H9 (cell line): ENCODE measurements at regions not wholly inside any gene's neighbourhood (a gene's known extent, or its start where the extent isn't known, plus 50 kb on each side); places are given as distances from the start of the nearest gene placed in this dataset.

Experiments
- DNase-seq: peaks from one replicate; pipeline ENCODE4 v3.0.0-alpha.2; 2017
- H2AFZ ChIP-seq: one replicate; pipeline ENCODE4 v1.6.1; 2013; ENCODE audit warnings: mild to moderate bottlenecking, low read length, control low read depth, moderate library complexity
- H2AK5ac ChIP-seq: 2 replicates; pipeline ENCODE4 v1.6.1; 2013; ENCODE audit warnings: low read length, control low read depth, mixed read lengths; ENCODE audit not compliant: insufficient read length
- H2BK120ac ChIP-seq: one replicate; pipeline ENCODE4 v1.6.1; 2013; ENCODE audit warnings: low read depth, mild to moderate bottlenecking, low read length, control low read depth, inconsistent platforms; ENCODE audit not compliant: poor library complexity, severe bottlenecking
- H2BK12ac ChIP-seq: 2 replicates; pipeline ENCODE4 v1.6.1; 2013; ENCODE audit warnings: low read length, control low read depth, mixed read lengths, low read depth; ENCODE audit not compliant: insufficient read length
- H2BK15ac ChIP-seq: 2 replicates; pipeline ENCODE4 v1.6.1; 2013; ENCODE audit warnings: low read depth, low read length, control low read depth
- H2BK20ac ChIP-seq: one replicate; pipeline ENCODE4 v1.6.1; 2013; ENCODE audit warnings: low read depth, mild to moderate bottlenecking, low read length, control low read depth, inconsistent platforms; ENCODE audit not compliant: poor library complexity, severe bottlenecking
- H2BK5ac ChIP-seq: 2 replicates; pipeline ENCODE4 v1.6.1; 2013; ENCODE audit warnings: low read length, control low read depth, mixed read lengths; ENCODE audit not compliant: insufficient read length
- H3K14ac ChIP-seq: 2 replicates; pipeline ENCODE4 v1.6.1; 2013; ENCODE audit warnings: low read length, control low read depth; ENCODE audit not compliant: insufficient read depth
- H3K18ac ChIP-seq: 2 replicates; pipeline ENCODE4 v1.6.1; 2013; ENCODE audit warnings: low read depth, mild to moderate bottlenecking, mixed read lengths, low read length, control low read depth; ENCODE audit not compliant: insufficient read length
- H3K23ac ChIP-seq: 2 replicates; pipeline ENCODE4 v1.6.1; 2013; ENCODE audit warnings: low read length, control low read depth, mixed read lengths, low read depth; ENCODE audit not compliant: insufficient read length
- H3K23me2 ChIP-seq: 2 replicates; pipeline ENCODE4 v1.6.1; 2013; ENCODE audit warnings: low read depth, mild to moderate bottlenecking, mixed read lengths, low read length, control low read depth; ENCODE audit not compliant: insufficient read length, poor library complexity, severe bottlenecking
- H3K27ac ChIP-seq: 2 replicates; pipeline ENCODE4 v1.5.1; 2013; ENCODE audit warnings: low read length, control low read depth, mixed read lengths, low read depth; ENCODE audit not compliant: insufficient read length
- H3K27me3 ChIP-seq: 2 replicates; pipeline ENCODE4 v1.6.1; 2013; ENCODE audit warnings: low read length, control low read depth, inconsistent platforms; ENCODE audit not compliant: insufficient read depth
- H3K4ac ChIP-seq: 2 replicates; pipeline ENCODE4 v1.6.1; 2013; ENCODE audit warnings: low read depth, mild to moderate bottlenecking, control low read depth, inconsistent platforms, low read length, moderate library complexity
- H3K4me1 ChIP-seq: 2 replicates; pipeline ENCODE4 v1.6.1; 2013; ENCODE audit warnings: low read length, control low read depth, inconsistent platforms; ENCODE audit not compliant: insufficient read depth
- H3K4me2 ChIP-seq: 2 replicates; pipeline ENCODE4 v1.6.1; 2013; ENCODE audit warnings: low read length, control low read depth, mixed read lengths; ENCODE audit not compliant: insufficient read length, insufficient read depth
- H3K56ac ChIP-seq: 2 replicates; pipeline ENCODE4 v1.6.1; 2013; ENCODE audit warnings: low read depth, mild to moderate bottlenecking, mixed read lengths, low read length, control low read depth; ENCODE audit not compliant: insufficient read length
- H3K79me1 ChIP-seq: 2 replicates; pipeline ENCODE4 v1.6.1; 2013; ENCODE audit warnings: low read depth, mild to moderate bottlenecking, moderate library complexity, low read length, control low read depth, inconsistent platforms; ENCODE audit not compliant: insufficient read depth, poor library complexity, severe bottlenecking
- H3K79me2 ChIP-seq: 2 replicates; pipeline ENCODE4 v1.6.1; 2013; ENCODE audit warnings: low read length, control low read depth, inconsistent platforms; ENCODE audit not compliant: insufficient read depth
- H3K9ac ChIP-seq: 2 replicates; pipeline ENCODE4 v1.6.1; 2013; ENCODE audit warnings: low read length, control low read depth, mixed read lengths; ENCODE audit not compliant: insufficient read length; ENCODE audit errors: extremely low read depth
- H3K9me3 ChIP-seq: one replicate; pipeline ENCODE4 v1.6.1; 2013; ENCODE audit warnings: low read depth, low read length, inconsistent platforms; ENCODE audit not compliant: control insufficient read depth
- H3T11ph ChIP-seq: one replicate; pipeline ENCODE4 v1.6.1; 2013; ENCODE audit warnings: mild to moderate bottlenecking, low read length, control low read depth, inconsistent platforms
- H4K20me1 ChIP-seq: one replicate; pipeline ENCODE4 v1.6.1; 2013; ENCODE audit not compliant: control insufficient read depth, insufficient read length, insufficient read depth
- H4K5ac ChIP-seq: 2 replicates; pipeline ENCODE4 v1.6.1; 2013; ENCODE audit warnings: low read depth, mild to moderate bottlenecking, mixed read lengths, low read length, control low read depth; ENCODE audit not compliant: insufficient read length
- H4K8ac ChIP-seq: replicated peaks from 2 replicates; pipeline ENCODE4 v1.6.1; 2013; ENCODE audit warnings: low read length, control low read depth, mixed read lengths, low read depth; ENCODE audit not compliant: insufficient read length
- H4K91ac ChIP-seq: 2 replicates; pipeline ENCODE4 v1.6.1; 2013; ENCODE audit warnings: low read depth, mild to moderate bottlenecking, moderate library complexity, mixed read lengths, low read length, control low read depth; ENCODE audit not compliant: insufficient read length
- H3K27ac Mint-ChIP-seq, 3 experiments: 2 replicates in 2 of 3; 3 replicates in 1 of 3; pipeline ENCODE4 v1.8.0; 2020 to 2021; ENCODE audit warnings: mixed read lengths in 3 of 3, mild to moderate bottlenecking in 1 of 3, moderate library complexity in 1 of 3
- H3K27me3 Mint-ChIP-seq: 2 replicates; pipeline ENCODE4 v1.8.0; 2021; ENCODE audit warnings: low read depth, mild to moderate bottlenecking, moderate library complexity, mixed read lengths
- H3K36me3 Mint-ChIP-seq, 3 experiments: 2 replicates in 2 of 3; 3 replicates in 1 of 3; pipeline ENCODE4 v1.8.0; 2020 to 2021; ENCODE audit warnings: low read depth in 3 of 3, mixed read lengths in 3 of 3; ENCODE audit not compliant: insufficient read depth in 1 of 3
- H3K4me1 Mint-ChIP-seq, 2 experiments: 2 replicates each; pipeline ENCODE4 v1.8.0; 2020; ENCODE audit warnings: mixed read lengths in 2 of 2
- H3K4me3 Mint-ChIP-seq, 2 experiments: 2 replicates in 1 of 2; 3 replicates in 1 of 2; pipeline ENCODE4 v1.8.0; 2020 to 2021; ENCODE audit warnings: mild to moderate bottlenecking in 2 of 2, mixed read lengths in 2 of 2, moderate library complexity in 1 of 2
- H3K9me3 Mint-ChIP-seq, 2 experiments: 2 replicates in 1 of 2; 3 replicates in 1 of 2; pipeline ENCODE4 v1.8.0; 2020; ENCODE audit warnings: mild to moderate bottlenecking in 2 of 2, mixed read lengths in 2 of 2, moderate library complexity in 1 of 2
- CTCF ChIP-seq: fragments of 200-600 bp; sonication (generic); conservative IDR thresholded peaks from 3 replicates; pipeline ENCODE4 v1.8.0; 2021; ENCODE audit warnings: antibody characterized with exemption, mild to moderate bottlenecking
- WGBS: extraction: QIAGEN DNeasy Blood & Tissue Kit; methylation state at CpG from one replicate; pipeline ENCODE4 v1.1.7; 2013; ENCODE audit warnings: missing lambda C conversion rate, low lambda C conversion rate, mixed read lengths; ENCODE audit not compliant: insufficient read length; ENCODE audit errors: extremely low coverage; 5-methylcytosine and 5-hydroxymethylcytosine counted together

GRCh38 chr3:6074952-6075351, 786.0 kb upstream of the GRM7 start:
- Mint-ChIP-seq H3K4me3 (no peak overlapping the region), H3K4me1 (peaks cover 9 to 13% of the 10 kb centered on the region in 2 experiments), H3K36me3 (peaks cover 0 to 4% (median 4%) of the 10 kb centered on the region in 3 experiments; a peak in 2 of 7 replicates), H3K27ac (no peak overlapping the region), H3K27me3 (no peaks in the 10 kb centered on the region), H3K9me3 (peaks cover 0 to 4% of the 10 kb centered on the region in 2 experiments; a peak in 3 of 5 replicates)
- Histone ChIP-seq H3K56ac (no peak overlapping the region), H3K18ac (no peak overlapping the region), H3K14ac (no peak overlapping the region), H3K4me2 (no peak overlapping the region), H3K4me1 (no peaks in the 10 kb centered on the region), H2BK12ac (no peak overlapping the region), H2AFZ (no peak overlapping the region), H3K79me2 (no peaks in the 10 kb centered on the region), H2BK120ac (no peak overlapping the region), H2AK5ac (no peak overlapping the region), H4K91ac (no peak overlapping the region), H3K79me1 (no peaks in the 10 kb centered on the region), H3K27ac (no peak overlapping the region), H2BK5ac (no peak overlapping the region), H3K4ac (no peak overlapping the region), H4K8ac (no peak overlapping the region), H2BK15ac (no peak overlapping the region), H3K27me3 (no peaks in the 10 kb centered on the region), H3K9ac (no peak overlapping the region), H3K23me2 (no peaks in the 10 kb centered on the region), H4K20me1 (no peaks in the 10 kb centered on the region), H2BK20ac (no peak overlapping the region), H3K23ac (no peak overlapping the region), H3K9me3 (no peaks in the 10 kb centered on the region), H3T11ph (no peak overlapping the region), H4K5ac (no peak overlapping the region)
- no peak for TF ChIP-seq CTCF
- no peak for DNase-seq
- whole genome bisulfite sequencing, result no CpG with 5 or more reads among the region's 2 CpGs
